Thyroid gland (tissue), 4 donors: ENCODE measurements at regions not wholly inside any gene's neighbourhood (a gene's known extent, or its start where the extent isn't known, plus 50 kb on each side); places are given as distances from the start of the nearest gene placed in this dataset.
"Not testable (repeated sequence)": the region's sequence is repeated elsewhere in the genome, so short reads cannot be mapped to it uniquely, and the experiment has no call there.

Experiments
- POLR2A ChIP-seq, 2 donors: fragments of 450-650 bp; IDR thresholded peaks; one replicate each; pipeline ENCODE4 v1.6.1; 2017; ENCODE audit warnings: antibody characterized with exemption in 2 of 2, mild to moderate bottlenecking in 2 of 2, moderate library complexity in 1 of 2
- TF ChIP-seq, protein P1 (sequence below), 6 experiments: fragments of 200-600 bp in 3 of 6; fragments of 450-650 bp in 3 of 6; sonication (generic) in 3 of 6; IDR thresholded peaks; one replicate each; pipeline ENCODE4 v1.5.1; 2016 to 2019; ENCODE audit warnings: antibody characterized with exemption in 6 of 6, mild to moderate bottlenecking in 2 of 6, inconsistent platforms in 1 of 6, moderate library complexity in 1 of 6

DNA sequence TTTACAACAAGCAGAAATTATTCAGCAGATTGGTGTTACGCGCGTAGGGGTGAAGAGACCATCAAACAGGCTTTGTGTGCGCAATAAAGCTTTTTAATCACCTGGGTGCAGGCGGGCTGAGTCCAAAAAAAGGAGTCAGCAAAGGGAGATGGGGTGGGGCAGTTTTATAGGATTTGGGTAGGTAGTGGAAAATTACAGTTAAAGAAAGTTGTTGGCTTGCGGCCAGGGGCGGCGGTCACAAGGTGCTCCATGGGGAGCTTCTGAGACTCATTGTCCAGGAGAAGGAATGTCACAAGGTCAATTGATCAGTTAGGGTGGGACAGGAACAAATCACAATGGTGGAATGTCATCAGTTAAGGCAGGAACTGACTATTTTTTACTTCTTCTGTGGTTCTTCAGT lies 129.3 kb downstream of the SLC7A11 start:
- TF ChIP-seq, protein P1, sequence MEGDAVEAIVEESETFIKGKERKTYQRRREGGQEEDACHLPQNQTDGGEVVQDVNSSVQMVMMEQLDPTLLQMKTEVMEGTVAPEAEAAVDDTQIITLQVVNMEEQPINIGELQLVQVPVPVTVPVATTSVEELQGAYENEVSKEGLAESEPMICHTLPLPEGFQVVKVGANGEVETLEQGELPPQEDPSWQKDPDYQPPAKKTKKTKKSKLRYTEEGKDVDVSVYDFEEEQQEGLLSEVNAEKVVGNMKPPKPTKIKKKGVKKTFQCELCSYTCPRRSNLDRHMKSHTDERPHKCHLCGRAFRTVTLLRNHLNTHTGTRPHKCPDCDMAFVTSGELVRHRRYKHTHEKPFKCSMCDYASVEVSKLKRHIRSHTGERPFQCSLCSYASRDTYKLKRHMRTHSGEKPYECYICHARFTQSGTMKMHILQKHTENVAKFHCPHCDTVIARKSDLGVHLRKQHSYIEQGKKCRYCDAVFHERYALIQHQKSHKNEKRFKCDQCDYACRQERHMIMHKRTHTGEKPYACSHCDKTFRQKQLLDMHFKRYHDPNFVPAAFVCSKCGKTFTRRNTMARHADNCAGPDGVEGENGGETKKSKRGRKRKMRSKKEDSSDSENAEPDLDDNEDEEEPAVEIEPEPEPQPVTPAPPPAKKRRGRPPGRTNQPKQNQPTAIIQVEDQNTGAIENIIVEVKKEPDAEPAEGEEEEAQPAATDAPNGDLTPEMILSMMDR (IDR thresholded peaks at IDR 0.05), result not testable (repeated sequence)
- TF ChIP-seq POLR2A (IDR thresholded peaks at IDR 0.05), result not testable (repeated sequence)
